ENCODE measurements at regions not wholly inside any gene's neighbourhood (a gene's known extent, or its start where the extent isn't known, plus 50 kb on each side); places are given as distances from the start of the nearest gene placed in this dataset.

GRCh38 chr6:165718491-165718891, 55.5 kb upstream of the PDE10A start (continued):
- no peak for TF ChIP-seq ELK4 (IDR thresholded peaks at IDR 0.05; ENCODE audit: borderline replicate concordance, low read depth, low read length)

DNA sequence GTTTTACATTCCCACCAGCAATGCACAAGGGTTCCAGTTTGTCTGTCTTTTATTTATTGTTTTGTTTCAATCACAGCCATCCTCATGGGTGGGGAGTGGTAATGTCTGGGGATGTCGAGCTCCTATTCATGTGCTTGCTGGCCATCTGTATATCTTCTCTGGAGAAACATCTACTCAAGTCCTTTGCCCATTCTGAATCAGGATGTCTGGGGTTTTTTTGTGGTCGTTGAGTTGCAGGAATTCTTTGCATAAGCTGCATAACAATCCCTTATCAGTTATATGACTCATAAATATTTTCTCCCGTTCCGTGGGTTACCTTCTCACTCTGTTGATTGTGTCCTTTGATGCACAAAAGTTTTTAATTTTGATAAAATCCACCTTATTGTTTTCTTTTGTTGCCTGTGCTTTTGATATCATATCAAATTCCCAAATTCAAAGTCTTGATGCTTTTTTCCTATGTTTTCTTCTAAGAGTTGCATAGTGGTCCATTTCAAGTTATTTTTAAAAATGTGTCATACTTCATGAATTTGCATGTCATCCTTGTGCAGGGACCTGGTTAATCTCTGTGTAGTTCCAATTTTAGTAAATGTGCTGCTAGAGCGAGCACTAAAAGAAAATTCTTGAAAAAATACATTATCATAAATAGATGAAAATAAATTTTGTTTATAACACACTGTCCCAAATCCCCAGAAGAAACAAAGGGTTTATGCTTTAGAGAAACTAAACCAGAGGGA, 54.9 kb upstream of the PDE10A start:
- Histone ChIP-seq H3K4me3 (ENCODE audit: low read depth, low read length) (no peak overlapping the region), H3K36me3 (ENCODE audit: control insufficient read depth in 2 of 2, insufficient read depth in 1 of 2, low read length in 2 of 2) (no peaks in the 10 kb centered on the region), H3K27ac (ENCODE audit: extremely low read depth, low read depth, low read length) (no peak overlapping the region), H3K9me3 (ENCODE audit: control insufficient read depth, insufficient read depth, low read depth, low read length) (no peaks in the 10 kb centered on the region), H3K4me1 (ENCODE audit: control insufficient read depth, insufficient read depth, low read length) (0 out of 2 replicates have a peak, but pooled peaks cover 2% of the 10 kb centered on the region)
- ChIA-PET POLR2A (no interaction called here), CTCF (interaction anchor here (0.9 to 1.5 kb wide), 5 partner anchors 9 to 290 kb away, joined by 3 to 5 read pairs (median 3); no protein-coding TSS in a partner anchor)
- TF ChIP-seq ZNF558 (tag by site-specific recombination; IDR thresholded peaks at IDR 0.05), result no peak
- no peak for TF ChIP-seq ZNF324 (tag by site-specific recombination; IDR thresholded peaks at IDR 0.05)
- TF ChIP-seq ZBTB48 (tag by site-specific recombination; IDR thresholded peaks at IDR 0.05), result no peak
- TF ChIP-seq ZBTB21 (tag by site-specific recombination; IDR thresholded peaks at IDR 0.05), result no peak
- TF ChIP-seq, protein P1, sequence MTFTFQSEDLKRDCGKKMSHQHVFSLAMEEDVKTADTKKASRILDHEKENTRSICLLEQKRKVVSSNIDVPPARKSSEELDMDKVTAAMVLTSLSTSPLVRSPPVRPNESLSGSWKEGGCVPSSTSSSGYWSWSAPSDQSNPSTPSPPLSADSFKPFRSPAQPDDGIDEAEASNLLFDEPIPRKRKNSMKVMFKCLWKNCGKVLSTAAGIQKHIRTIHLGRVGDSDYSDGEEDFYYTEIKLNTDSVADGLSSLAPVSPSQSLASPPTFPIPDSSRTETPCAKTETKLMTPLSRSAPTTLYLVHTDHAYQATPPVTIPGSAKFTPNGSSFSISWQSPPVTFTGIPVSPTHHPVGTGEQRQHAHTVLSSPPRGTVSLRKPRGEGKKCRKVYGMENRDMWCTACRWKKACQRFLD (tag by site-specific recombination; IDR thresholded peaks at IDR 0.05), result no peak
- TF ChIP-seq ZNF292 (tag by site-specific recombination; IDR thresholded peaks at IDR 0.05; ENCODE audit: borderline replicate concordance, low read depth), result no peak
- no peak for TF ChIP-seq IKZF3 (tag by site-specific recombination; IDR thresholded peaks at IDR 0.05)
- TF ChIP-seq, protein P2, sequence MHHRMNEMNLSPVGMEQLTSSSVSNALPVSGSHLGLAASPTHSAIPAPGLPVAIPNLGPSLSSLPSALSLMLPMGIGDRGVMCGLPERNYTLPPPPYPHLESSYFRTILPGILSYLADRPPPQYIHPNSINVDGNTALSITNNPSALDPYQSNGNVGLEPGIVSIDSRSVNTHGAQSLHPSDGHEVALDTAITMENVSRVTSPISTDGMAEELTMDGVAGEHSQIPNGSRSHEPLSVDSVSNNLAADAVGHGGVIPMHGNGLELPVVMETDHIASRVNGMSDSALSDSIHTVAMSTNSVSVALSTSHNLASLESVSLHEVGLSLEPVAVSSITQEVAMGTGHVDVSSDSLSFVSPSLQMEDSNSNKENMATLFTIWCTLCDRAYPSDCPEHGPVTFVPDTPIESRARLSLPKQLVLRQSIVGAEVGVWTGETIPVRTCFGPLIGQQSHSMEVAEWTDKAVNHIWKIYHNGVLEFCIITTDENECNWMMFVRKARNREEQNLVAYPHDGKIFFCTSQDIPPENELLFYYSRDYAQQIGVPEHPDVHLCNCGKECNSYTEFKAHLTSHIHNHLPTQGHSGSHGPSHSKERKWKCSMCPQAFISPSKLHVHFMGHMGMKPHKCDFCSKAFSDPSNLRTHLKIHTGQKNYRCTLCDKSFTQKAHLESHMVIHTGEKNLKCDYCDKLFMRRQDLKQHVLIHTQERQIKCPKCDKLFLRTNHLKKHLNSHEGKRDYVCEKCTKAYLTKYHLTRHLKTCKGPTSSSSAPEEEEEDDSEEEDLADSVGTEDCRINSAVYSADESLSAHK (tag by site-specific recombination; IDR thresholded peaks at IDR 0.05), result no peak
- TF ChIP-seq ZNF555 (tag by site-specific recombination; conservative IDR thresholded peaks at IDR 0.05), result no peak
- TF ChIP-seq ZNF629 (tag by site-specific recombination; IDR thresholded peaks at IDR 0.05), result no peak
- no peak for TF ChIP-seq KLF8 (tag by site-specific recombination; IDR thresholded peaks at IDR 0.05)
- TF ChIP-seq ZNF623 (tag by site-specific recombination; IDR thresholded peaks at IDR 0.05), result no peak
- no peak for TF ChIP-seq ZNF398 (tag by site-specific recombination; IDR thresholded peaks at IDR 0.05)
- TF ChIP-seq ZNF785 (tag by site-specific recombination; IDR thresholded peaks at IDR 0.05), result no peak
- TF ChIP-seq, protein P3, sequence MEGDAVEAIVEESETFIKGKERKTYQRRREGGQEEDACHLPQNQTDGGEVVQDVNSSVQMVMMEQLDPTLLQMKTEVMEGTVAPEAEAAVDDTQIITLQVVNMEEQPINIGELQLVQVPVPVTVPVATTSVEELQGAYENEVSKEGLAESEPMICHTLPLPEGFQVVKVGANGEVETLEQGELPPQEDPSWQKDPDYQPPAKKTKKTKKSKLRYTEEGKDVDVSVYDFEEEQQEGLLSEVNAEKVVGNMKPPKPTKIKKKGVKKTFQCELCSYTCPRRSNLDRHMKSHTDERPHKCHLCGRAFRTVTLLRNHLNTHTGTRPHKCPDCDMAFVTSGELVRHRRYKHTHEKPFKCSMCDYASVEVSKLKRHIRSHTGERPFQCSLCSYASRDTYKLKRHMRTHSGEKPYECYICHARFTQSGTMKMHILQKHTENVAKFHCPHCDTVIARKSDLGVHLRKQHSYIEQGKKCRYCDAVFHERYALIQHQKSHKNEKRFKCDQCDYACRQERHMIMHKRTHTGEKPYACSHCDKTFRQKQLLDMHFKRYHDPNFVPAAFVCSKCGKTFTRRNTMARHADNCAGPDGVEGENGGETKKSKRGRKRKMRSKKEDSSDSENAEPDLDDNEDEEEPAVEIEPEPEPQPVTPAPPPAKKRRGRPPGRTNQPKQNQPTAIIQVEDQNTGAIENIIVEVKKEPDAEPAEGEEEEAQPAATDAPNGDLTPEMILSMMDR (tag by site-specific recombination; IDR thresholded peaks at IDR 0.05), result no peak
- no peak for TF ChIP-seq ZNF521 (tag by site-specific recombination; IDR thresholded peaks at IDR 0.05)
- TF ChIP-seq KLF1 (tag by site-specific recombination; IDR thresholded peaks at IDR 0.05), result no peak
- TF ChIP-seq ZNF211 (tag by site-specific recombination; IDR thresholded peaks at IDR 0.05; ENCODE audit: low read depth), result no peak
- TF ChIP-seq ZNF416 (tag by site-specific recombination; IDR thresholded peaks at IDR 0.05), result no peak

All from HEK293 (cell line).